HepG2 (cell line): ENCODE measurements at regions not wholly inside any gene's neighbourhood (a gene's known extent, or its start where the extent isn't known, plus 50 kb on each side); places are given as distances from the start of the nearest gene placed in this dataset.
A peak's percentile ranks its signal among the peaks of the same experiment; 100 is the strongest.

ENCODE experiments used
- CBFB ChIP-seq: sonication (generic); formaldehyde crosslinking; IDR thresholded peaks from 2 replicates; pipeline ENCODE4 v1.4.0; 2020; ENCODE audit warnings: missing genetic modification reagents
- CENPX ChIP-seq: sonication (generic); formaldehyde crosslinking; IDR thresholded peaks from 2 replicates; pipeline ENCODE4 v1.9.0; 2021; ENCODE audit warnings: mild to moderate bottlenecking, missing genetic modification reagents, moderate library complexity
- CHD4 ChIP-seq: fragments of 200-600 bp; sonication (generic); IDR thresholded peaks from 2 replicates; pipeline ENCODE4 v1.7.0; 2017; ENCODE audit warnings: mild to moderate bottlenecking, low read length, borderline replicate concordance
- FOXO1 ChIP-seq: sonication (generic); formaldehyde crosslinking; IDR thresholded peaks from 2 replicates; pipeline ENCODE4 v1.4.0; 2020; ENCODE audit warnings: missing genetic modification reagents
- HNRNPH1 ChIP-seq: fragments of 200-400 bp; formaldehyde crosslinking; optimal IDR thresholded peaks from 2 replicates; pipeline ENCODE3; 2017; ENCODE audit warnings: mild to moderate bottlenecking, low read depth, low read length
- IRF1 ChIP-seq: sonication (generic); formaldehyde crosslinking; IDR thresholded peaks from 2 replicates; pipeline ENCODE4 v1.4.0; 2020; ENCODE audit warnings: low read depth, mild to moderate bottlenecking, missing genetic modification reagents
- KAT7 ChIP-seq: IDR thresholded peaks from 2 replicates; pipeline ENCODE4 v1.6.1; 2018; ENCODE audit warnings: borderline replicate concordance, missing compliant biosample characterization
- KAT8 ChIP-seq: IDR thresholded peaks from 2 replicates; pipeline ENCODE4 v1.6.1; 2016; ENCODE audit warnings: missing genetic modification reagents, missing compliant biosample characterization
- MAF1 ChIP-seq: sonication (generic); formaldehyde crosslinking; IDR thresholded peaks from 2 replicates; pipeline ENCODE4 v1.5.0; 2020; ENCODE audit warnings: missing genetic modification reagents, borderline replicate concordance
- MIXL1 ChIP-seq: IDR thresholded peaks from 2 replicates; pipeline ENCODE4 v1.6.1; 2016
- MTA3 ChIP-seq: sonication (generic); formaldehyde crosslinking; IDR thresholded peaks from 2 replicates; pipeline ENCODE4 v1.4.0; 2020; ENCODE audit warnings: missing genetic modification reagents
- PHF21A ChIP-seq: sonication (generic); formaldehyde crosslinking; IDR thresholded peaks from 2 replicates; pipeline ENCODE4 v1.5.0; 2020; ENCODE audit warnings: mild to moderate bottlenecking, missing genetic modification reagents
- POLR2G ChIP-seq: fragments of 200-400 bp; formaldehyde crosslinking; IDR thresholded peaks from 2 replicates; pipeline ENCODE4 v1.6.1; 2018; ENCODE audit warnings: mild to moderate bottlenecking, low read depth, low read length, moderate library complexity
- ZNF160 ChIP-seq: sonication (generic); formaldehyde crosslinking; IDR thresholded peaks from 2 replicates; pipeline ENCODE4 v1.8.0; 2022; ENCODE audit warnings: mild to moderate bottlenecking, inconsistent platforms, missing genetic modification reagents
- ZNF207 ChIP-seq: fragments of 450-650 bp; IDR thresholded peaks from 2 replicates; pipeline ENCODE4 v1.6.1; 2016; ENCODE audit warnings: antibody characterized with exemption, borderline replicate concordance
- ZSCAN31 ChIP-seq: sonication (generic); formaldehyde crosslinking; IDR thresholded peaks from 2 replicates; pipeline ENCODE4 v1.5.0; 2020; ENCODE audit warnings: low read depth, mild to moderate bottlenecking, missing genetic modification reagents
- TF ChIP-seq, protein P1 (sequence below), 2 experiments: IDR thresholded peaks; 2 replicates each; pipeline ENCODE4 v1.6.1; 2011 to 2012; ENCODE audit warnings: low read length in 2 of 2, borderline replicate concordance in 1 of 2, low read depth in 1 of 2, mild to moderate bottlenecking in 1 of 2, moderate library complexity in 1 of 2
- TF ChIP-seq, protein P2 (sequence below): IDR thresholded peaks from 2 replicates; pipeline ENCODE4 v1.6.1; 2016; ENCODE audit warnings: low read depth, missing genetic modification reagents, missing compliant biosample characterization

GRCh38 chr6:113642001-113642713, 215.0 kb upstream of the MARCKS start (continued):
- TF ChIP-seq, protein P1, sequence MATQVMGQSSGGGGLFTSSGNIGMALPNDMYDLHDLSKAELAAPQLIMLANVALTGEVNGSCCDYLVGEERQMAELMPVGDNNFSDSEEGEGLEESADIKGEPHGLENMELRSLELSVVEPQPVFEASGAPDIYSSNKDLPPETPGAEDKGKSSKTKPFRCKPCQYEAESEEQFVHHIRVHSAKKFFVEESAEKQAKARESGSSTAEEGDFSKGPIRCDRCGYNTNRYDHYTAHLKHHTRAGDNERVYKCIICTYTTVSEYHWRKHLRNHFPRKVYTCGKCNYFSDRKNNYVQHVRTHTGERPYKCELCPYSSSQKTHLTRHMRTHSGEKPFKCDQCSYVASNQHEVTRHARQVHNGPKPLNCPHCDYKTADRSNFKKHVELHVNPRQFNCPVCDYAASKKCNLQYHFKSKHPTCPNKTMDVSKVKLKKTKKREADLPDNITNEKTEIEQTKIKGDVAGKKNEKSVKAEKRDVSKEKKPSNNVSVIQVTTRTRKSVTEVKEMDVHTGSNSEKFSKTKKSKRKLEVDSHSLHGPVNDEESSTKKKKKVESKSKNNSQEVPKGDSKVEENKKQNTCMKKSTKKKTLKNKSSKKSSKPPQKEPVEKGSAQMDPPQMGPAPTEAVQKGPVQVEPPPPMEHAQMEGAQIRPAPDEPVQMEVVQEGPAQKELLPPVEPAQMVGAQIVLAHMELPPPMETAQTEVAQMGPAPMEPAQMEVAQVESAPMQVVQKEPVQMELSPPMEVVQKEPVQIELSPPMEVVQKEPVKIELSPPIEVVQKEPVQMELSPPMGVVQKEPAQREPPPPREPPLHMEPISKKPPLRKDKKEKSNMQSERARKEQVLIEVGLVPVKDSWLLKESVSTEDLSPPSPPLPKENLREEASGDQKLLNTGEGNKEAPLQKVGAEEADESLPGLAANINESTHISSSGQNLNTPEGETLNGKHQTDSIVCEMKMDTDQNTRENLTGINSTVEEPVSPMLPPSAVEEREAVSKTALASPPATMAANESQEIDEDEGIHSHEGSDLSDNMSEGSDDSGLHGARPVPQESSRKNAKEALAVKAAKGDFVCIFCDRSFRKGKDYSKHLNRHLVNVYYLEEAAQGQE (IDR thresholded peaks at IDR 0.05; ENCODE audit: borderline replicate concordance in 1 of 2, low read depth in 1 of 2, low read length in 2 of 2), result no peak
- TF ChIP-seq IRF1 (CRISPR knock-in tag), result no peak
- no peak for TF ChIP-seq MTA3 (CRISPR knock-in tag)
- no peak for TF ChIP-seq HNRNPH1
- TF ChIP-seq POLR2G, result peak; percentile 38; the same call in 1 of the 2 replicates
- no peak for TF ChIP-seq PHF21A (CRISPR knock-in tag)
- TF ChIP-seq KAT8, result no peak
- TF ChIP-seq ZNF160, result no peak
- no peak for TF ChIP-seq CBFB
- 0 out of 2 replicates have a peak, but pooled peaks have one; percentile 45 for TF ChIP-seq CHD4
- TF ChIP-seq KAT7 (CRISPR knock-in tag), result no peak
- no peak for TF ChIP-seq MAF1 (CRISPR knock-in tag)
- TF ChIP-seq, protein P2, sequence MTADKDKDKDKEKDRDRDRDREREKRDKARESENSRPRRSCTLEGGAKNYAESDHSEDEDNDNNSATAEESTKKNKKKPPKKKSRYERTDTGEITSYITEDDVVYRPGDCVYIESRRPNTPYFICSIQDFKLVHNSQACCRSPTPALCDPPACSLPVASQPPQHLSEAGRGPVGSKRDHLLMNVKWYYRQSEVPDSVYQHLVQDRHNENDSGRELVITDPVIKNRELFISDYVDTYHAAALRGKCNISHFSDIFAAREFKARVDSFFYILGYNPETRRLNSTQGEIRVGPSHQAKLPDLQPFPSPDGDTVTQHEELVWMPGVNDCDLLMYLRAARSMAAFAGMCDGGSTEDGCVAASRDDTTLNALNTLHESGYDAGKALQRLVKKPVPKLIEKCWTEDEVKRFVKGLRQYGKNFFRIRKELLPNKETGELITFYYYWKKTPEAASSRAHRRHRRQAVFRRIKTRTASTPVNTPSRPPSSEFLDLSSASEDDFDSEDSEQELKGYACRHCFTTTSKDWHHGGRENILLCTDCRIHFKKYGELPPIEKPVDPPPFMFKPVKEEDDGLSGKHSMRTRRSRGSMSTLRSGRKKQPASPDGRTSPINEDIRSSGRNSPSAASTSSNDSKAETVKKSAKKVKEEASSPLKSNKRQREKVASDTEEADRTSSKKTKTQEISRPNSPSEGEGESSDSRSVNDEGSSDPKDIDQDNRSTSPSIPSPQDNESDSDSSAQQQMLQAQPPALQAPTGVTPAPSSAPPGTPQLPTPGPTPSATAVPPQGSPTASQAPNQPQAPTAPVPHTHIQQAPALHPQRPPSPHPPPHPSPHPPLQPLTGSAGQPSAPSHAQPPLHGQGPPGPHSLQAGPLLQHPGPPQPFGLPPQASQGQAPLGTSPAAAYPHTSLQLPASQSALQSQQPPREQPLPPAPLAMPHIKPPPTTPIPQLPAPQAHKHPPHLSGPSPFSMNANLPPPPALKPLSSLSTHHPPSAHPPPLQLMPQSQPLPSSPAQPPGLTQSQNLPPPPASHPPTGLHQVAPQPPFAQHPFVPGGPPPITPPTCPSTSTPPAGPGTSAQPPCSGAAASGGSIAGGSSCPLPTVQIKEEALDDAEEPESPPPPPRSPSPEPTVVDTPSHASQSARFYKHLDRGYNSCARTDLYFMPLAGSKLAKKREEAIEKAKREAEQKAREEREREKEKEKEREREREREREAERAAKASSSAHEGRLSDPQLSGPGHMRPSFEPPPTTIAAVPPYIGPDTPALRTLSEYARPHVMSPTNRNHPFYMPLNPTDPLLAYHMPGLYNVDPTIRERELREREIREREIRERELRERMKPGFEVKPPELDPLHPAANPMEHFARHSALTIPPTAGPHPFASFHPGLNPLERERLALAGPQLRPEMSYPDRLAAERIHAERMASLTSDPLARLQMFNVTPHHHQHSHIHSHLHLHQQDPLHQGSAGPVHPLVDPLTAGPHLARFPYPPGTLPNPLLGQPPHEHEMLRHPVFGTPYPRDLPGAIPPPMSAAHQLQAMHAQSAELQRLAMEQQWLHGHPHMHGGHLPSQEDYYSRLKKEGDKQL (CRISPR knock-in tag), result no peak
- TF ChIP-seq ZSCAN31 (CRISPR knock-in tag), result no peak
- TF ChIP-seq CENPX (CRISPR knock-in tag), result no peak
- TF ChIP-seq MIXL1, result no peak
- TF ChIP-seq FOXO1 (CRISPR knock-in tag), result no peak
- TF ChIP-seq ZNF207, result no peak
- TF ChIP-seq, all 625 proteins: peak for 15
